ENCODE measurements at regions not wholly inside any gene's neighbourhood (a gene's known extent, or its start where the extent isn't known, plus 50 kb on each side); places are given as distances from the start of the nearest gene placed in this dataset.

- TF ChIP-seq POLR2A (IDR thresholded peaks at IDR 0.05) = no peak
- no peak for TF ChIP-seq CTCF (IDR thresholded peaks at IDR 0.05)
Observed at GRCh38 chr17:77369544-77369971, 228.8 kb downstream of the SEC14L1 start.
